HG03066 (cell line): ENCODE measurements at regions not wholly inside any gene's neighbourhood (a gene's known extent, or its start where the extent isn't known, plus 50 kb on each side); places are given as distances from the start of the nearest gene placed in this dataset.
"Not testable (repeated sequence)": the region's sequence is repeated elsewhere in the genome, so short reads cannot be mapped to it uniquely, and the experiment has no call there.

Experiments
- ATAC-seq: cut with Tn5 transposase; IDR thresholded peaks from one replicate; pipeline ENCODE4 v1.9.1; 2021; ENCODE audit warnings: low read depth; ENCODE audit not compliant: unreplicated experiment

DNA sequence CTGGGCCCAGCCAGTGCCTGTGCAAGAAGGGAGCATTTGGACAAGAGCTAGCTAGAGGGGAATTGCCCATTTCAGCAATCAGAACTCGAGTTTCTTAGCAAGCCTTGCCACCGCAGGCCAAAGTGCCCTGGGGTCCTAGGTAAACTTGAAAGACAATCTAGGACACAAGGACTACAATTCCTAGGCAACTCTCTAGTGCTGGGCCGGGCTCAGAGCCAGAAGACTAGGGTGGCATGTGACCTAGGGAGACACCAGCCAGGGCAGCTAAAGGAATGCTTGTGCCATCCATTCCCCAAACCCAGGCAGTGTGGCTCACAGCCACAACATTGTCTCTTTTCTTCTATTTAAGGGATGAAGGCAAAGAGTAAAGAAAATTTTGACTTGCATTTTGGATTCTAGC, 205.0 kb downstream of the BMP4 start:
- no peak for ATAC-seq

DNA sequence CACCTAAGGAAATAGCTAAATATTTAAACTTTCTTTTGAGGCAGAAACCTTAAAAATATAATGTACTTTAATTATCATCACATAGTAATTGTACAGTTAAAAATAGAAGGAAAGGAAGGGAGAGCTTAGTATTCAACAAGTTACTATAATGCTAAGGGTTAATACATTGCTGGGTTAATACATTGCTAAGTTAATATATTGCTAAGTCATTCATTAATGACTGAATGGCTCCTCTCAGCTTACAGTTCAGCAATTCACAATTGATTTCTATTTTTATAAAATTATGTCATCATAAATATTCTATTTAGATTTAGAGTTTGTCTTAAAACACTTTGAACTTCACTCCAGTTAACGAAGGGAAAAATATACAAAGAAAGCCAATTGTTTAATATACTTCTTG, 207.9 kb downstream of the BMP4 start:
- ATAC-seq, result no peak

DNA sequence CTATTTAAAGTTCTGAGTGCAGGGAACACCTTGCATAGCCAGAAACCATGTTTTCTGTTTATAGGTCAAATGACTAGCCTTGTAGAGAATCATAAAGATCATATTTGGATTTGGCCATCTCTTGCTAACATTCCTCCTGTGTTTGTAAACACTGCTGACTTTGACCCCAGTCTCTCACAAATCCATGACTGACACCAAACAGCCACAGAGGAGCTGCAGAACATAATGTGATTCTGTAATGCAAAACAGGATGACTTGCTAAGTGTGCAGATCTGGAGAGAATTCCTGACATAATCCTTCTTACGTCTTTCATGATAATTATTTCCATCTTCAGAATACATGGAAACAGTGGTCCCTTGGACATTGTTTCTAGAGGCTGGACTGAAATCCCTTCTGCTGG, 211.8 kb downstream of the BMP4 start:
- ATAC-seq, result no peak

DNA sequence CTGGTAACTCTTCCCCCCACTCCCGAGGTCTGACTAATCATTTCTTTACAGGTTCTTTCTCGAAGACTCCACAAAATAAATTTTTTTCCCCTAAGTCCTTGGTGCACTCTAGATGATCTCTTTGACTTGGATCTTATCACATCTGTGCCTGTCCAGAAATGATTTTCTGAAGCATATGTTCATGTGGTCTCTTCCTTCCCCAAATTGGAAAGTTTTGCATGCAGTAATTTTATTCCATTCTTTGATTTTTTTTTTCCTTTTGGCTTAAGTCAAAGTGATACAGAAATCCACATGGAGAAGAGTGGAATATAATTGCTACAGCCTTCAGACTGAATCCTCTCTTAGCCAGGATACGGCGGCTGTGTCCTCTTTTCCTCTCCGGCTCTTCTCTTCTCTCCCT, 213.3 kb downstream of the BMP4 start:
- ATAC-seq, result no peak

DNA sequence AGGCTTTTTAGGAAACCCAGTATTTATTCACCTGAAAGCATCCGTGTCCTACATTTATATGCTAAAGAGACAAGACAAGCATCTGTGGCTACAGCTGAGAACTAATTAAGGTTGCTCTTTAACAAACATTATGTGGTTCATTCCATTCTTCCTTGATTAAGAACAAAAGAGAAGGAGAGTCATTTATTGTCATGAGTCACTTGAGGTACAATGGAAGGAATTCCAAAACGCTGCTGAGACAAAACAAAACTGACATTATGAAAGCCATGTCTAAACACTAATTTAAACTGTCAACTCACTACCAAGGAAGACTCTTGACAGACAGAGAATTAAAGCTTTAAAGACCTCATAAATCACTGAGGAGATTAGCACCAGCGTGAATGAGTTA, 214.4 kb downstream of the BMP4 start:
- no peak for ATAC-seq

DNA sequence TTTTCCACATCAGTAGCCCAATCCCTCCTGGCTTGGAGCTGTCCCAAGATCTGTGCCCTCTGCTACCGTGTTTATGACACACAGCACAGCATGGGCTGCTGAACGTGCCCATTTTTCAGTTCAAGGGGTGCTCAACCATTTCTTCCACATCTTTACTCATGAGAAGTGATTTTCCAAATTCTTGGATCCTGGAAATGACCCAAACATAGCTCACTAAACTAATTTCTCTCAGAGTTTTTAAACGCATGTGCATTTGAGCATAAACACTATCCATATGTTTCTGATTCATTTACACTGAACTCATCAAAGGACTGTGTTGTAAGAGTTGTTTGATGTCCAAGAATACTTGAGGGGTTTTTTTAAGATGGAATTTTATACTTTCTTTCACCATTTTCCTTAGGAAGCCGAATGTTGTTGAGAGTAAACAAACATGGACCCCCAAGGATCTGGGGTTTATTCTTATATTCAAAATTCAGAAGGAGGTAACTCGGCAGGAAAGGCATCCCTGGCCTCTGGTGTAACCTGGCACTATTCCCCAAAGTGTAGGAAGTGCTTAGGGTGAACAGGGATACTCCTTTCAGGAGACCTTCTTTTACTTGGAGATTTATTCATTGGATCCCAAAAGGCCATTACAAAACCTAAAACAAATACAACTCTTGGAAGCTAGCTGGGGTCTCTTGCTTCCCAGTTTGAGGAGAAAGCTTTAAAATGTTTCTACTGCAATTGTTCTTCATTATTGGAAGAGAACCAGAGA, 215.0 kb downstream of the BMP4 start:
- no peak for ATAC-seq

DNA sequence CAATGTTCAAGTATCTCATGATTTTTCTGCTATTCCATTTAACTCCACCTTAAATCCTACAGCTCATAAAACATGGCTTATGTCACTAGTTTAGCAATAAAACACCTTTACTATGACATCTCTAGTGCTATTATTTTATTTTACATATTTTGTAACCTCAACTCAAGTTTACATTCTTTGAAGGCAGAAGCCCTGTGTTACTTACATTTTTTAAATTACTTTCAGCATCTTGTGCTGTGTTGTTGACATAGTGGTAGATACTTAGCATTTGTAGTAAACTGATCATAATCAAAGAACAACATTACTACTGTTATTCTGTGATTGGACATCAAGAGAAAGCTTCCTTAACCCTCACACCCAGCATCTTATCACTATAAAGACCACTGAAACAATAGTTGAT, 216.1 kb downstream of the BMP4 start:
- no peak for ATAC-seq

DNA sequence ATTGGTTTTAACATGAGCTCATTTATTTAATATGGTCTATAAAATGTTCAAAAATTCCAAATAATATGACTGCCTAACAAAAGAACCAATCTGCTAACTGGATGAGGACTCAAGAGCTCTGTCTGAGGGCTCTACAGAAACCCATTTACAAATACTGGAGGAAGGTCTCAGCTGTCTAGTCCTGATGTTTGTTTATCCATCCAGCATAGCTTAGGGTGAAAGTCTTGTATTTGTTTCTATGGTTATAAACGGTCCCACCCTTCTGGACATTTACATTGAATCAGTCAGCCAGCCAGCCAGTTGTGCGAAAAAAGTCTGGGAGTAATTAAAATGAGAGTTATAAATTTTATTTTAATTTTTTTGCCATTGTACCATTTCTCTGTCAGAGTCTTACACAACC, 220.7 kb downstream of the BMP4 start:
- no peak for ATAC-seq

DNA sequence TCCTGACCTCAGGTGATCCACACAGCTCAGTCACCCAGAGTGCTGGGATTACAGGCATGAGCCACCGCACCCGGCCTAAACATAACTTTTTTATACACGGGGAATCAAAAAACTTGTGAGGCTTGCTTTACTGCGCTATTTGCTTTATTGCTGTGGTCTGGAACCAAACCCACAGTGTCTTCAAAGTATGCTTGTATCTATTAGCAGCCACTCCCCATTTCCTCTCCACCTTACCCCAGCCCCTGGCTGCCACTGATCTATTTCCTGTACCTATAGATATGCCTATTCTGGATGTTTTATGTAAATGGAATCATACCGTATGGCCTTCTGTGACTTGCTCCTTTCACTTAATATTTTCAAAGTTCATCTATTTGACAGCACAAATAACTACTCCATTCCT, 233.4 kb downstream of the BMP4 start:
- ATAC-seq, result no peak

DNA sequence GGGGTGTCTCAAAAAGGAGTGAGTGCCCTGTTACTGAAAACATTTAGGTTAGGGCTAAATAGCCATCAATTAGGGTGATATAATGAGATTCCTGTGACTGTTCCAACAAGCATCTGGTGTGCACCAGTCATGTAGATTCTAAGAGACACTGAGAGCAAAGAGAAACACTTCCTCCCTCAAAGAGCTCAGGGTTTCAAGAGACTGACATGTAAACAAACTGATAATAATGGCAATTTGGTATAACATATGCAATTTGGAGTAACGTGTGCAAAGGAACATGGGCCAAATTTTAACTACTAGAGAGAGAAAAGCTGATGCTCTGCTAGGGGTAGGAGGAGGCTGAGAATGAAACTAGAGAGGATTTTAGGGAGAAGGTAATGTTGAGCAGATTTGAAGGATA, 237.1 kb downstream of the BMP4 start:
- ATAC-seq, result no peak

DNA sequence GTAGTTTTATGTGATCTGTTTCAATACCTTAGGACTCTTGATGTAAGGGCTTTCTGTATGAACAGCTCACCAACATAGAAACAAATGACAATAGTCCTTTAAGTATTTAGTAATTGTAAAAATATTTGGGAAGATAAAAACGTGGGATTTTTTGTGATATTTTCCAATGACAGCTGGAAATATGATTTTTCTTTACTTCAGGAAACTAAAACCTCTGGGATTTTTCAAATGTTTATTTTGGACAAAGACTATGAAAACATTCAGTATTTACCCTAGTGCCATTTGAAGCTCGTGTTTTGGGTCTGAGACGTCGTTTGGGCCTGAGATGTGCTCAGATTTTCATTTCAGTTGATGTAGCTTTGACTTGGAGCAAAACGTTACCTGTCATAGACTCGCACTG, 240.0 kb downstream of the BMP4 start:
- no peak for ATAC-seq

DNA sequence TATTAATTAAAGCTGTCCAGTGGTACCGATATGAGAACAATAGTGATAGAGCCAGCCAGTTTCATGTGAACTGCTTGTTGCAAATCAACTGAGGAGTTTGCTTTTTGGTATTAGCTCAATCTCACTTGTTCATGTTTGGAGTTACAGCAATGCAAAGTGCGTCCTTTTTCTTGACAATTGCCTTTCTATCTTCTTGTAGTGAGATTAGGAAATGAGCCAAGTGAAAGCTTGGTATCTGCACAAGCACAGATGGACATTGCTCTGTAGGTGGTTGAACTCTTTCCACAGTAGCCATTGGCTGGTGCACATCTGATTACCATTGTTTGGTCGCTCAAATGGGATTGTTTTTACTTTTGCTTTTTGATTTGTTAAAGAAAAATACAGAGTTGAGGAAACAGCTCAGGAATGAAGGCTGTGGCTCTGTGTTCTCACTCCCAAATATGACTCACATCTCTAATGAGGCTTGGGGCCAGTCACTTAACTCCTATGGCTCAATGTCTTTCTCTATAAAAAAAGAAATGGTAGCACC, 241.4 kb downstream of the BMP4 start:
- ATAC-seq, result no peak

DNA sequence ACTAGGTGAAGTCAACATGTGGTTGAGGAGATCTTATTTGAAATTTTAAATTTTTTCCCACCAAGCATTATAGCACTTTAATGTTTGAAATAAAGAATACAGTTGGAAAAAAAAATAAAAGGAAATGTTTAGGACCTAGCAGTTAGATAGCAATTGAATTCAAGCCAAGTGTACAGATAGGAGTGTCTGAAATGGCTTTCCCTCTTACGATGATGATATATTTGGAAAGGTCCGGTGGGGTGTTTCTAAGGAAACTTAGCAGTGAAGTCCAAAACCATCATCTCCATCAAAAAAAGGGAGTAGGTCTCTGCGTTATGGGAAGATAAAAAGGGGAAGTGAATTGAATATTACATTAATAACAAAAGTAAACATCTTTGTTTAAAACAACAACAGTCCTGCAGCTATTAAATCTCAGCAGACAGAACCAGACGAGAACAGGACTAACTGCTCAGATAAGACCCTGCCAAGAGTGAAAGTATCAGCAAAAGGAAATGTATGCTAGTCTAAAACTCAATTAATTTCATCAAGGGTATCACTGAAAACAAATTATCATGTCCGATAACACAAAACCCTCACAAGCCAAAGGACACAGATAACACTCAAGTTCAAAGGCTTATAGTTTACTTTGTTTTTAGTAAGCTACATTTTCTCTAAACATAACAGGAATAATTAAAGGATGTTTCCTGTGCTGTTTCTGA, 242.0 kb downstream of the BMP4 start:
- no peak for ATAC-seq

DNA sequence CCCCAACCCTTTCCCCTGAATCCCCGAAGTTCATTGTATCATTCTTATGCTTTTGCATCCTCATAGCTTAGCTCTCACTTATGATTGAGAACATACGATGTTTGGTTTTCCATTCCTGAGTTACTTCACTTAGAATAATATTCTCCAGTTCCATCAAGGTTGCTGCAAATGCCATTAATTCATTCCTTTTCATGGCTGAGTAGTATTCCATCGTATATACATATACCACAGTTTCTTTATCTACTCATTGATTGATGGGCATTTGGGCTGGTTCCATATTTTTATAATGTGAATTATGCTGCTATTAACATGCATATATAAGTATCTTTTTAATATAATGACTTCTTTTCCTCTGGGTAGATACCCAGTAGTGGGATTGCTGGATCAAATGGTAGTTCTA, 243.7 kb downstream of the BMP4 start:
- not testable (repeated sequence) for ATAC-seq

DNA sequence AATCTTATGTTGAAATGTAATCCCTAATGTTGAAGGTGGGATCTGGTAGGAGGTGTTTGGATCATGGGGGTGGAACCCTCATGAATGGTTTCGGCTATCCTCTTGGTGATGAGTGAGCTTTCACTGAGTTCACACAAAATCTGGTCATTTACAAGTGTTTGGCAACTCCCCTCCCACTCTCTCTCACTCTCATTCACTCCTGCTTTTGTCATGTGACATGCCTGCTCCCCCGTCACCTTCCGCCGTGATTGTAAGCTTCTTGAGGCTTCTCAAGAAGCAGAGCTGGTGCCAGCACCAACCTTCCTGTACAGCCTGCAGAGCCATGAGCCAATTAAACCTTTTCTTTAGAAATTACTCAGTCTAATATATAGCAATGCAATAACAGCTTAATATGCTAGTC, 245.4 kb downstream of the BMP4 start:
- no peak for ATAC-seq

DNA sequence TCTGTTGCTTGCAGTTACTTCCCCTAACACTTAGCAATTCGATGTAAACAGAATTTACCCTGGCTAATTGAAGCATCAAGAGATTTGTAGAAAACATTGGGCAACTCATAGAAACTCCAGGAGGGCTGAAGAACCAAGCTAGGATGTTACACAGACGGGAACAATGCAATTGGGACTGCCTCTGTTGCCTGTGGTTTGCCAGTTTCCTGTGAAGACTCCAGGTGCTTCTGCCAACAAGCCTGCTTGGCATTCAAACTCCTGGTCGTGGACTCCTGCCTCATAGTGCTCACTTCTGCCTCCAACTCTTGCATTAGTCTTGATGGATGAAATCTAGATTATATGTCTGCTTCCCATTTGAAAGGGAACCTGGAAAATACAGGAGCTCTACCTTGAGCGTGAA, 246.0 kb downstream of the BMP4 start:
- no peak for ATAC-seq

DNA sequence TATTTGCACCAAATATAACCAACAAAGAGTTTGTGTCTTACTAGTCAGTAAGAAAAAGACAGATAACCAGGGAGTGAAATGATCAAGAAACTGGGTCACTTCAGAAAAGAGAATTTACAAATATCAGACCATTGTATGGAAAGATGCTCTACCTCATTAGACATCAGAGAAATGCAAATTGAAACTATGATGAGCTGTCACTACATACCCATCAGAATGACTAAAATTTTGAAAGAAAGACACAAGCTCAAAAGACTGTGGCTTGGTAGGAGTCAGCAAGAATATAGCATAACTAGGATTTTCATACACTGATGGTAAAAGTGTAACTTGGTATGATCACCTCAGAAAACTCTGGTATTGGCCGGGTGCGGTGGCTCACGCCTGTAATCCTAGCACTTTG, 247.2 kb downstream of the BMP4 start:
- ATAC-seq, result no peak

DNA sequence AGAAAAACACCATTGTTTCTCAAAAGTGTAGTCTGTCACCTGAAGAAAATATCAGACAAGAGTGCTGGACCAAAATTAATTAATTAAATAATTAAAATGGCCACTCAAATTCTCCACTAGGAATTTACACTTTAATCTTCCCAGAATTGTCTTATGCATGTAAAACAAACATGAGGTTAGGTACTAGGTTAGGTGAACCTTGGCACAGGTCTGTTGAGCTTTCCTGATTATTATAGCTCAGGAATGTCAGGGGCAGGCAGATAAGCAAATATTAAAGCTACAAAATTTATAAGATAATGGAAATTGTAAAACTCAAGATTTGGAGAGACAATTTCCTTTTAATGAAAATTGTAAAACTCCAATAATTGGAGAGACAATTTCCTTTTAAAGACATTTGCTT, 253.2 kb downstream of the BMP4 start:
- ATAC-seq, result no peak

DNA sequence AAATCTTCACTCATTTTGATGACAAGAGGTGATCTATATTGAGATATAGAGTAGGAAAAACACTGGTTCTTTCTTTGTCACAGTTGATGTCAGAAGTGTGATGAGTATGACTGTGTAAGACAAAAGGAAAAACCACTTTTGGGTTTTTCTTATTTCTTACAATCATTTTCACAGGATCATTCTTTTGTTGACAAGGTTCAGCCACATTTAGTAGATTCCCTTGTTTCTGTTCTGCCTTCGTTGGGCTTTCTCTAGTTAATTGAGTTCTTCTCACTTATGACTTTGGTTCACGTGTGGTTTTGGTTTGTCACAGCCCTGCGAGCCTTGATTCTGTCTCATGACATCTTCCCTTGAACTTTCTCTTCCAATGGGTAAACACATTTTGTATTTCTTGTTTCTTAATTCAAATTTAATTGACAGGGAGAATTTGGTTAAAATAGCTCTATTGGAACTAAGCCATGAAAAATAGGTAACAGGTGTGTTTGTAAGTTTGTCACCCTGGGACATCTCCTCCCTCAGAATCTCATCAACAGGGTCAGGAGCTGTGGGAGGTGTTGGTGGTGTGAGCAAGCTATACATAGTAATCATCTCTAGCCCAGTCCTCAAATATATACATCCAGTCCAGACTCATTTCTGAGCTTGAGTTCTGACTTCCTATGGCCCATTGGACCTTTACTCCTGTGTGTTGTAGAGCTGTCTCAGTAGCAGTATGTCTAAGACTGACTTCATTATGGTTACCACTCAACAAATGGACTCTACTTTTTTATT, 255.3 kb downstream of the BMP4 start:
- ATAC-seq, result no peak

DNA sequence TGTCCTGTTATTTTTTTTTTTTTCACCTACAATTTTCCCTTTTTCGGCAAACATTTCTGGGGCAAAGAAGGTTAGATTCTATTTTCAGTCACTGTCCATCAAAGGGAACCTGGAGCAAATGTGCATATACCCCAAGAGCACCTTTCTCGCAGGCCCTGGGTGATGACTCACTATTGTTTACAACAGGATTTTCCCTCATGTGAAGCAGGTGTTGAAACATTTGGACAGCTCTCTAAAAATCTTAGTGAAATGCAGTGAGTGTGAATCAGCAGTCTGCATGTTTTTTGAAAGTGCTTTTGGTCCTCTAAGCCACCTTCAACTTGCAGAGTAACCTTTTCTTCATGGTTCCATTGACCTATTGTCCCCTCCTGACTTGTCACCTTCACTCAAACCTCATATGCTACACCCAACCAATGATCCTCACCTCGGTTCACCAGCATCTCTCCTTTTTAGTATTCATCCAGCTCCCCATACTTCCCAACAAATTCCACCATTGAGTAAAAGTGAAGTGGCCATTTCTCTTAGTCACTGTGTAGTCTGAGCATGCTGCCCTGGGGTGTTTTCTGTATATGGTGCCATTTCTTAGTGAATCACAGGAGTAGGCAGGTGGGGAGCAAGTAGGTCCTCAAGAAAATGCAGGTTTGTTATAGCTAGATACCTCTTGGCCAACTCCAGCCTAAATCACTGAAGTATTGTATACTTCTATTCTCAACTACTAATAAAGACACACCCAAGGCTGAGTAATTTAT, 260.2 kb downstream of the BMP4 start:
- ATAC-seq, result no peak

DNA sequence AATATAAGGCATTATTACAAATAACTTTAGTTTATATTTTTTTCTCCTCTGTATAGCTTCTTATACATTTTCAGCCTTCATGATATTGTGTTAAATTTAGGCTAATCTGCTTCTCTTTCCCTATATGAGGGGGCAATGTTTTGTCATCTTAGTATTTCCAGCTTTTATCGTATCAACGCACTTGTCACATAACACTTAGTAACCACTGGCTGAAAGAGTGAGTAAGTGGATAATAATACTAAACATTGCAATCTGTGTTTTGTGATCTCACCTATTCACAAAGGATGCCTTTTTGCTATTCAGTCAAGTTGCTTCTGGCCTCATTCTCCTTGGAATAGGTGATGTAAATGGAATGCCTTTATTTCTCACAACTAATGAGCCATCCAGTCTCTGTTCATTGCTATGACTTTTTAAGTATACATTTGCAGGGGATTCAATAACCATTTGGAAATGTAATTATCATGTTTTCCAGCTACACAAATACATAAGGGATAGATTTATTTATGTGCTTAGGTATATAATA, 260.9 kb downstream of the BMP4 start:
- ATAC-seq, result no peak
